Thyroid gland (tissue), 4 donors: ENCODE measurements at regions not wholly inside any gene's neighbourhood (a gene's known extent, or its start where the extent isn't known, plus 50 kb on each side); places are given as distances from the start of the nearest gene placed in this dataset.

Source experiments
- POLR2A ChIP-seq, 2 donors: fragments of 450-650 bp; IDR thresholded peaks; one replicate each; pipeline ENCODE4 v1.6.1; 2017; ENCODE audit warnings: antibody characterized with exemption in 2 of 2, mild to moderate bottlenecking in 2 of 2, moderate library complexity in 1 of 2
- TF ChIP-seq, protein P1 (sequence below), 6 experiments: fragments of 200-600 bp in 3 of 6; fragments of 450-650 bp in 3 of 6; sonication (generic) in 3 of 6; IDR thresholded peaks; one replicate each; pipeline ENCODE4 v1.5.1; 2016 to 2019; ENCODE audit warnings: antibody characterized with exemption in 6 of 6, mild to moderate bottlenecking in 2 of 6, inconsistent platforms in 1 of 6, moderate library complexity in 1 of 6

- TF ChIP-seq, protein P1, sequence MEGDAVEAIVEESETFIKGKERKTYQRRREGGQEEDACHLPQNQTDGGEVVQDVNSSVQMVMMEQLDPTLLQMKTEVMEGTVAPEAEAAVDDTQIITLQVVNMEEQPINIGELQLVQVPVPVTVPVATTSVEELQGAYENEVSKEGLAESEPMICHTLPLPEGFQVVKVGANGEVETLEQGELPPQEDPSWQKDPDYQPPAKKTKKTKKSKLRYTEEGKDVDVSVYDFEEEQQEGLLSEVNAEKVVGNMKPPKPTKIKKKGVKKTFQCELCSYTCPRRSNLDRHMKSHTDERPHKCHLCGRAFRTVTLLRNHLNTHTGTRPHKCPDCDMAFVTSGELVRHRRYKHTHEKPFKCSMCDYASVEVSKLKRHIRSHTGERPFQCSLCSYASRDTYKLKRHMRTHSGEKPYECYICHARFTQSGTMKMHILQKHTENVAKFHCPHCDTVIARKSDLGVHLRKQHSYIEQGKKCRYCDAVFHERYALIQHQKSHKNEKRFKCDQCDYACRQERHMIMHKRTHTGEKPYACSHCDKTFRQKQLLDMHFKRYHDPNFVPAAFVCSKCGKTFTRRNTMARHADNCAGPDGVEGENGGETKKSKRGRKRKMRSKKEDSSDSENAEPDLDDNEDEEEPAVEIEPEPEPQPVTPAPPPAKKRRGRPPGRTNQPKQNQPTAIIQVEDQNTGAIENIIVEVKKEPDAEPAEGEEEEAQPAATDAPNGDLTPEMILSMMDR (IDR thresholded peaks at IDR 0.05), result no peak
- TF ChIP-seq POLR2A (IDR thresholded peaks at IDR 0.05), result no peak
These were observed 391.5 kb upstream of the CHORDC1 start for GRCh38 chr11:90614318-90614717.
